Activated naive CD8-positive, alpha-beta T cell treated with anti-CD3 and anti-CD28 coated beads, Interleukin-2, amount 10 ng/mL, durations not matched to agents 7 days and 5 days (primary cell): ENCODE measurements at regions not wholly inside any gene's neighbourhood (a gene's known extent, or its start where the extent isn't known, plus 50 kb on each side); places are given as distances from the start of the nearest gene placed in this dataset.
"Not testable (repeated sequence)": the region's sequence is repeated elsewhere in the genome, so short reads cannot be mapped to it uniquely, and the experiment has no call there.

ENCODE experiments used
- ATAC-seq: fragments of 150-1000 bp; cut with Tn5 transposase; one replicate; pipeline ENCODE4 v1.10.0; 2021; ENCODE audit warnings: low read depth, moderate library complexity
- POLR2A ChIA-PET: fragments of 350-600 bp; sonication (Branson Sonifier 250); formaldehyde crosslinking; loops from one replicate; lab custom pipeline; 2021; ENCODE audit warnings: antibody characterized with exemption; lab: Charles Lee
- DNase-seq: peaks from one replicate; pipeline ENCODE4 v3.0.0; 2021
- H3K27ac Mint-ChIP-seq: one replicate; pipeline ENCODE4 v1.8.0; 2022; ENCODE audit warnings: mild to moderate bottlenecking, mixed read lengths
- H3K27me3 Mint-ChIP-seq: one replicate; pipeline ENCODE4 v1.8.0; 2022; ENCODE audit warnings: mild to moderate bottlenecking, moderate library complexity, mixed read lengths
- H3K36me3 Mint-ChIP-seq: one replicate; pipeline ENCODE4 v1.8.0; 2021; ENCODE audit warnings: mild to moderate bottlenecking, mixed read lengths
- H3K4me1 Mint-ChIP-seq: one replicate; pipeline ENCODE4 v1.8.0; 2021; ENCODE audit warnings: mixed read lengths
- H3K4me3 Mint-ChIP-seq: one replicate; pipeline ENCODE4 v1.8.0; 2022; ENCODE audit warnings: mild to moderate bottlenecking, moderate library complexity, mixed read lengths
- H3K9me3 Mint-ChIP-seq: one replicate; pipeline ENCODE4 v1.8.0; 2021; ENCODE audit warnings: mixed read lengths

DNA sequence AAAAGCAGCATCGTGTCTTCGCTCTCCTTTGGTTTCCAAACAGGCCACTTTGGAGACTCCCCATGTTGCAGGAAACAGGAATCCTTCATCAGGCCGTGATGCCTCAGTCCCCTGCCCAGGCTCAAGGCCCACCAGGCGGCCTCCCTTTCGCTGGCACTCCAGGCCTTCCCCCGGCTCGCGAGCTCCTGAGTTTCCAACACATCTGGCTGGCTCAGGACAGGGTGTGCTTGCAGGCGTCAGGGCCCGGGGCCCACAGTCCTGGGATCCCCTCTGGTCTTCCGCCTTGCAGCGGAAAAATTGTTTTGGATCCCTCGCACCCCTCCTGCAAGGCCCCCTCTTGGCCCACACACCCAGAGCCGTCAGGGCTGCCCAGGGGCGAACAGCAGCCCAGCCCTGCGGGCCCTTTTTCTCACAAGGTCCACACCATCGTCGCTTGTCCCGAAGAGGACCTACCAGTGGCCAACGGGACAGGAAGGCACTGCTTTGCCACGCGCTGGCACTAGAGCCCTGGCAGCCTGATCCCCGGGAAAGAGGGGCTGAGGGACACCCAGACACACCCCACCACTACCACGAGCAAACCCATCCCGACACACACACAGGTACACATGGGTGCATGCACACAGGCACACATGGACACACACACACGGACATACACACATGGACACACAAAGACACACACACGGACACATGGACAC lies 1930.9 kb upstream of the DEFB115 start:
- Mint-ChIP-seq H3K9me3 (peaks cover 20% of the 10 kb centered on the region), H3K4me3 (peak overlapping the region; percentile 54), H3K36me3 (peaks cover 15% of the 10 kb centered on the region), H3K4me1 (peaks cover 11% of the 10 kb centered on the region), H3K27ac (no peak overlapping the region), H3K27me3 (peaks cover 8% of the 10 kb centered on the region)
- DNase-seq (no peak), ATAC-seq (no peak)
- POLR2A ChIA-PET: no interaction called here

DNA sequence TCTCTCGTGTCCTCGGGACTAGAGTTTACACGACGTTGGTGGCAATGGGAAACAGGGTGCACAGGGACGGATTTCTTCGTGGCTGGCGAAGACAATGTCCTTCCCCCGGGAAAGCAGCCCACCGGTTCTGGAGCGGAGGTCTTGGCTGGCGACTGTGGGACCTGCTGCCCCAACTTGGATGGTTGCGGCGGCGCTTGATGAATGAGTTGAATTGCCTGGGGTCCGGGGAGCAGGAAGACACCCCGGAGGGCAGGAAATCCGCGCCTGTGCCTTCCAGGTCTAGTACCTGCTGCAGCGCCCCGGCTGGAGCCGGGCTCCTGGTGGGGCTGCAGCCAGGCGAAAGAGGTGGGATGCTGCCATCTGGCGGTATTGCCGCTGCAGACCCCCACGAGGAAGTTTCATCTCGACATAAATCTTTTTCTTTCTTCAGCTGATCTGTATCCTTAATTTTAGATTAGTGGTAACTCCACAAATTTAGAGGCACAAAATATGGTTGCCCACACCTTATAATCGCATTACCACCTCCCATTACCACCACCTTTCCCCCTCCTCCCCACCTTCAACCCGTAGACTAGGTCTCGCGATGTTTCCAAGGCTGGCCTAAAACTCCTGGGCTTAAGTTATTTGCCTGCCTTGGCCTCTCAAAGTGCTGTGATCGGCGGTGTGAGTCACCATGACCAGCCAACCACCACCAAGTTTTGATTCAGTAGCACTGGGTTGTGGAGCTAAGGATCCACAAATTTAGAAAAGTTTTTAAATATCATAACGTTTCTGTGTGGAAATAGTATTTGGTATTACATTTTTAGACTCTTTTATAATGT lies 1929.7 kb upstream of the DEFB115 start:
- Mint-ChIP-seq H3K36me3 (peaks cover 15% of the 10 kb centered on the region), H3K9me3 (peaks cover 28% of the 10 kb centered on the region), H3K4me3 (peak overlapping the region; percentile 54), H3K4me1 (peaks cover 11% of the 10 kb centered on the region)
- H3K27ac Mint-ChIP-seq, H3K27me3 Mint-ChIP-seq, ATAC-seq, POLR2A ChIA-PET: not testable (repeated sequence)
- peak; percentile 78 for DNase-seq

DNA sequence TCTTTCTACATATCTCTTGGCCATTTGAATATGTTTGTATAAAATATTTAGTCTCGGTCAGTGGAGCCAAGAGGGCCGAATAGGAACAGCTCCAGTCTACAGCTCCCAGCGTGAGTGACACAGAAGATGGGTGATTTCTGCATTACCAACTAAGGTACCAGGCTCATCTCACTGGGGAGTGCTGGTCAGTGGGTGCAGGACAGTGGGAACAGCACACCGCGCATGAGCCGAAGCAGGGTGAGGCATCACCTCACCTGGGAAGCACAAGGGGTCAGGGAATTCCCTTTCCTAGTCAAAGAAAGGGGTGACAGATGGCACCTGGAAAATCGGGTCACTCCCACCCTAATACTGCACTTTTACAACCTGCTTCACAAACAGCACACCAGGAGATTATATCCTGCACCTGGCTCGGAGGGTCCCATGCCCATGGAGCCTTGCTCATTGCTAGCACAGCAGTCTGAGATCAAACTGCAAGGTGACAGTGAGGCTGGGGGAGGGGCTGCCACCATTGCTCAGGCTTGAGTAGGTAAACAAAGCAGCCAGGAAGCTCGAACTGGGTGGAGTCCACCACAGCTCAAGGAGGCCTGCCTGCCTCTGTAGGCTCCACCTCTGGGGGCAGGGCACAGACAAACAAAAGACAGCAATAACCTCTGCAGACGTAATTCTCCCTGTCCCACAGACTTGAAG lies 1926.9 kb upstream of the DEFB115 start:
- Mint-ChIP-seq H3K9me3 (peaks cover 41% of the 10 kb centered on the region), H3K36me3 (peaks cover 13% of the 10 kb centered on the region)
- H3K4me1 Mint-ChIP-seq, H3K27me3 Mint-ChIP-seq, ATAC-seq, H3K4me3 Mint-ChIP-seq, POLR2A ChIA-PET, DNase-seq, H3K27ac Mint-ChIP-seq: not testable (repeated sequence)

DNA sequence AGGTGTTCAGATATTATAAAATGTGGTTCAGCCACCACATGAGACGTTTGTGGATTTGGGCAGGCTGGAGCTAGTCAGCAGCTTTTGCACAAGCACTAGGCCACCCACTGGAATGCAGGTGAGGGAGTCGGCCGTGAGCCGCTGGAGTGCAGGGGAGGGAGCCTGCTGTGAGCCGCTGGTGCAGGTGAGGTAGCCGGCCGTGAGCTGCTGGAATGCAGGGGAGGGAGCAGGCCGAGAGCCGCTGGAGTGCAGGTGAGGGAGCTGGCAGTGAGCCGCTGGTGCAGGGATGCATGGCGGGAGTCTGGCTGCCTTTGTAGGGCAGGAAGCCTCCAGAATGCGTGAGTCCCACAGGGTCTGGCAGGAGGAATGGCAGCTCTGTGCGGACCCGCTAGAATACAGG lies 1907.6 kb upstream of the DEFB115 start:
- Mint-ChIP-seq H3K27me3 (no peaks in the 10 kb centered on the region), H3K4me3 (no peak overlapping the region), H3K9me3 (peaks cover 12% of the 10 kb centered on the region), H3K27ac (no peak overlapping the region), H3K36me3 (no peaks in the 10 kb centered on the region), H3K4me1 (no peaks in the 10 kb centered on the region)
- no peak for ATAC-seq
- DNase-seq: no peak
- POLR2A ChIA-PET: no interaction called here

DNA sequence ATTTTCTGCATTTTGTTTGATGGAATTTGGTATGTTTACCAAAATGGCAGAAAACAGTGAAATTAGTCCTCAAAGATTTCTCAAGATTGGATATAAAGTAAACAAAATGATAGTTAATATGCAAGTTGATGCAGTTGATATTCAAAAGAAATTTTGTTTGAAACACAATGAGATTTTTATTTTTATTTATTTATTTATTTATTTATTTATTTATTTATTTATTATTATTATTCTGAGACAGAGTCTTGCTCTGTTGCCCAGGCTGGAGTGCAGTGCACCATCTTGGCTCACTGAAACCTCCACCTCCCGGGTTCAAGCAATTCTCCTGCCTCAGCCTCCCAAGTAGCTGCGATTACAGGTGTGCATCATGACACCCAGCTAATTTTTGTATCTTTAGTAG lies 1881.5 kb upstream of the DEFB115 start:
- H3K4me1 Mint-ChIP-seq, H3K36me3 Mint-ChIP-seq, POLR2A ChIA-PET, DNase-seq, H3K4me3 Mint-ChIP-seq, H3K27ac Mint-ChIP-seq, ATAC-seq, H3K27me3 Mint-ChIP-seq: not testable (repeated sequence)
- H3K9me3 Mint-ChIP-seq: peaks cover 17% of the 10 kb centered on the region

DNA sequence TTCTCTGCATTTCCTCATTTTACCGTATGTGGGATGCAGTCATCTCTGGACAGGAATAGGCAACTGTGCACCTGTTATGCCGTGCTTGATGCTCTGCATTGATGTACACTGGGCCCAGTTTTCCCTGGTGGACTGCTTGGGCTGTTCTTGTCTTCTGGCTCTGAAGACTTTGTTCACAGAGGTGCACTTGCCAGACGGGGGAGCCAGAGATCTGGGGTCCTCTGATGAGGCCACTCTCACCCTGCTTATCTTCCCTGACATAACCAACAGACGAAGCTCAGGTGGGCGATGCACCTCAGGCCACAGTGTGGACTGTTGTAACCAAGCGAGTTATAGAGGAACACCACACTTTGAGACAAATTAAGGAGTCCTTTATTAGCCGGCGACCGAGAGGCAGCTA lies 1864.6 kb upstream of the DEFB115 start:
- H3K27ac Mint-ChIP-seq, DNase-seq, POLR2A ChIA-PET, H3K4me3 Mint-ChIP-seq, H3K4me1 Mint-ChIP-seq, H3K27me3 Mint-ChIP-seq, ATAC-seq, H3K9me3 Mint-ChIP-seq, H3K36me3 Mint-ChIP-seq: not testable (repeated sequence)

DNA sequence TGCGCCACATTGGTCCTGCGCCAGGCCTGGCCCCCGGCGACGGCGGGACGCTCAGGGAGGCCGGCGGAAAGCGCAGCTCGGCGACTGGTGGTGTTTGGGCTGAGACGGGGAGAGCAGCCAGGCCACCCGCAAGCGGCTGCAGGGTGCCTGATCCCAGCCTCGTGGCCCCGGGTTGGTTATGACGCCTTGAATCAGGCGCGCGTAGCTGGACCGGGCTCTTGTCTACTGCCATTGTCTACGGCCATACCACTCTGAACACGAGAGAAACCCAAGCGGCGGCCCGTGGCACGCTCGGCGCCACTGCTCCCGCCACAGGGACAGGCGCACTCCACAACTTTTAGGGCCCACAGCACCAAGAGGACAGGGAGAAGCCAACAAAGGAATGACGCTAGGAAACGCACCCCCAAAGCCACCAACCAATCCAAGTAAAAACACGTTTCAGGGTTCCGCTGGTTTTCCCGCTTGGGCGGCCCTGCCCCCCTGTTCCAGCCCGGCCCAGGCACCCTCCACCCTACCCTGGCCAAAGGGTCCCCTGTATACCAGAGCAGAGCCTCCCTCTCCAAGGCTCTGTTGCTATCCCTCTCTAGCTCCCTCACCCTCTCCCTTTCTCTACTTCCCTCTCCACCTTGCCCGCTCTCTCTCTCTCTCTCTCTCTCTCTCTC lies 1849.3 kb upstream of the DEFB115 start:
- Mint-ChIP-seq H3K4me1 (peaks cover 3% of the 10 kb centered on the region), H3K9me3 (peaks cover 12% of the 10 kb centered on the region), H3K36me3 (peaks cover 3% of the 10 kb centered on the region), H3K4me3 (no peak overlapping the region), H3K27me3 (peaks cover 41% of the 10 kb centered on the region), H3K27ac (no peak overlapping the region)
- no peak for DNase-seq
- no peak for ATAC-seq
- POLR2A ChIA-PET: no interaction called here

DNA sequence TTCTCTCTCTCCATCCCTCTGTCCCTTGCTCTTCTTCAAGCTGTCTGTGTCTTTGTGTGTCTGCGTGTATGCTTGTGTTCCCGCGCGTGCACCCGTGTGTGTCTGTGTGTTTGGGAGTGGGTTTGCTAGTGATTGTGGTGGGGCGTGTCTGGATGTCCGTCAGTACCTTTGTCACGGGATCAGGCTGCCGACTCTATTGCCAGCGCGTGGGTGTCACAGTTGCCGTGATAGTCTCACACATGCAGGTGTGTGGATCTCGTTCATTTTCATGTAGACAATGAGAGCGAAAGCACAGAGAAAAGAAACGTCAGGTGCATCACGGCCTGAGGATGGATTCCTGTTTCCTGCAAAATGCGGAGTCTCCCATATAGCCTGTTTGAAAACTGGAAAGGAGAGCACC lies 1848.8 kb upstream of the DEFB115 start:
- H3K36me3 Mint-ChIP-seq: not testable (repeated sequence)

DNA sequence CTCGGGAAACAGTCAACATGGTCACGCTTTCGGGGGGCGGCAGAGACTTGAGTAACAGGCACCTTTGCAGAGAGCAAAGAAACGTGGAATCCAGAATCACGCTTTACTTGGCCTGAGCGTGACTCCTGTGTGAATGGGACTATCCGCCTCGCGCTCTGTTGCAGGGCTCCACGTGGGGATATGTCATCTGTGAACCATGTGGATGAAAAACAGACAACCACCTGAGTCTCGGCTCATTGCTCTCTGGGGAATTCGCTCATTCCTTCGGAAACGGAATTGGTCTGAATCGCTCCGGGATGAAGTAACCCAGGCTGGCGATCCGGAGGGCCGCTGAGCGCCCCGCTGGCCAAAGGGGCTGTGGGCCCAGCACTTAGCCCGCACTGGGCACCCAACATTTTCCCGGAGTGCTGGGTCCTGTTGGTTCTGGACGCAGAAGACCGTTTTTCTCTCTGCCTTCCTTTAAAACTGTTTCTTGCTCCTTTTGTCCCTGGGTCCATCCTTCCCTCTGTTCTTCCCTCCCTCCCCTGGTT lies 1848.2 kb upstream of the DEFB115 start:
- H3K36me3 Mint-ChIP-seq, H3K27ac Mint-ChIP-seq, H3K4me1 Mint-ChIP-seq, ATAC-seq, DNase-seq, POLR2A ChIA-PET: not testable (repeated sequence)
- Mint-ChIP-seq H3K27me3 (peaks cover 46% of the 10 kb centered on the region), H3K9me3 (peaks cover 13% of the 10 kb centered on the region), H3K4me3 (peak overlapping the region; percentile 28)

More for the DNA sequence above, 1848.8 kb upstream of the DEFB115 start:
- peak; percentile 27 for DNase-seq
- H3K4me1 Mint-ChIP-seq, POLR2A ChIA-PET, H3K27ac Mint-ChIP-seq, H3K4me3 Mint-ChIP-seq, ATAC-seq: not testable (repeated sequence)
- H3K9me3 Mint-ChIP-seq: peaks cover 13% of the 10 kb centered on the region
- peaks cover 44% of the 10 kb centered on the region for H3K27me3 Mint-ChIP-seq

DNA sequence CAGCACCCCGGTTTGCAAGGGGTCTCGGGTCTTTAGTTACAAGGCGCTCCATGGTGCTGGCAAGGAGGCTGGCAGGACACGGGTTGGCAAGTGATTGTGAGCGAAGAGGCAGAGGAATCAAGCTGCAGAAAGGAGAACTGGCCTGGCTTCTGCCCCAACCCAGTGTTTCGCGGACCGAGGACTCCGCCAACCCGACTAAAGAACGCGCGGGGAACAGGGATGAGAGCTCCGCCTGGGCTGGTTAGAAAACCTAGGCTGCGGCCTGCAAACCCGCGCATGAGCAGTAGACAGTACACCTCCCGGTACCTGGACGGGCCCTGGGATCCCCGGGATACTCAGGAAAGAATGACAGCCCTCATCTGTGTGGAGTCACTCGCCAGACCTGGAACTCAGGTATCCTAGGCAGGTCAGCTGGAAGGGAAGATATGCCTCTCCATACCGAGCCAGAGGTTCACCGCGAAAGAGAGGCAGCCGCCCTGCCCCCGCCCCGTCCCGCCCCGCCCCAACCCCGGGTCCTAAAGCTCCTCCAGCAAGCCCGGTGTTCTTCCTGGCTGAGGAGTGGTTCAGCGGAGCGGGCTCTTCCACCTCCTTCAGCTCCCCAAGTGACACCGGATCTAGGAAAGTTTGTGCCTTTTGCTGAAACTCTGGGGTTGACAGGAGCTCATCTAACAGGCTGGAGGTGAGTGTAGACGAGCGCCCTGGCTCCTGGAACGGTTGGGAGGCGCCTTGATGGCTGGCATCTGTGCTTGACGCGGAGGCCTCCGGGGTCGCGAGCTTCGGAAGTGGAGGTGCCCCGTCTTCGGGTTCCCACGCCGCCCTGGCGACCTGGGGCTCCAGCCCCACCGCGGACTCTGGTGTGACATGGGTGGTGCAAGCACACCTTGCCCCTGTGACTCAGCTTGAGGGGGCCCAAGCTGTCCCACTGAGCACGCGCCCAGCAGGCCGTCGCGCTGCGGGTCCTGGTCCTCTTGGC lies 1847.3 kb upstream of the DEFB115 start:
- POLR2A ChIA-PET: no interaction called here
- ATAC-seq: no peak
- H3K9me3 Mint-ChIP-seq: peaks cover 12% of the 10 kb centered on the region
- peaks cover 3% of the 10 kb centered on the region for H3K36me3 Mint-ChIP-seq
- H3K27me3 Mint-ChIP-seq: peaks cover 46% of the 10 kb centered on the region
- H3K27ac Mint-ChIP-seq: no peak overlapping the region
- DNase-seq: peak; percentile 24
- peaks cover 3% of the 10 kb centered on the region for H3K4me1 Mint-ChIP-seq
- peak overlapping the region; percentile 28 for H3K4me3 Mint-ChIP-seq

DNA sequence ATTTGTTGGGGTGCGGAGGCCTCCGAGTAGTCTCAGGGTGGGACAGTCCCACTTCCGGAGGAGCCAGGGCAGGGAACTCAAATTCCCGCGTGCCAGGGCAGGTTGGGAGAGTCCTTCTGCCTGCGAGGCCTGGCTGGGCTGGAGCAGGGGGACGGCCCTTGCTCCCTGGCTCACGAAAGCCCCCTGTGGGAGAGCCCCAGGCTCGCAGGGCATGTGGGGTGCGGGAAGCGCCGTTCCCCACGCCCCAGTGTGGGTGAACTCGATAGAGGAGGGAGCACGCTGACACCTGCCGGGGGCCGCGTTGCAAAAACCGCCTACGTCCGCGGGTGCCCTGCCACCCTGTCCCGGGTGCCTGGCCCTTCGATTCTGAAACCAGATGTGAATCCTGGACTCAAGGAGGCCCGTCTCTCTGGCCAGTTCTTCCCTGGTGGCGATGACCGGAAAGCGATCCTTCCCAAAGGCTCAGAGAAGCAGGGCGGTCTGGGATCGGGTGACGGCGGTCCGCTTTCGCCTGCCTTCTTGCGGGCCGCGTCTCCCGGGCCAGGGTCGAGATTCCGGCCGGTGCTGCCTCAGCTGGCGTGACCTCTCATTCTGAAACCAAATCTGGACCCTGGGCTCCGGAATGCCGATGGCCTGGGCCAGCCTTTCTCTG lies 1846.5 kb upstream of the DEFB115 start:
- peaks cover 3% of the 10 kb centered on the region for H3K4me1 Mint-ChIP-seq
- DNase-seq: peak; percentile 30
- peaks cover 46% of the 10 kb centered on the region for H3K27me3 Mint-ChIP-seq
- POLR2A ChIA-PET: no interaction called here
- H3K27ac Mint-ChIP-seq: no peak overlapping the region
- peaks cover 3% of the 10 kb centered on the region for H3K36me3 Mint-ChIP-seq
- ATAC-seq: no peak
- H3K4me3 Mint-ChIP-seq: peak overlapping the region; percentile 64
- H3K9me3 Mint-ChIP-seq: peaks cover 12% of the 10 kb centered on the region

DNA sequence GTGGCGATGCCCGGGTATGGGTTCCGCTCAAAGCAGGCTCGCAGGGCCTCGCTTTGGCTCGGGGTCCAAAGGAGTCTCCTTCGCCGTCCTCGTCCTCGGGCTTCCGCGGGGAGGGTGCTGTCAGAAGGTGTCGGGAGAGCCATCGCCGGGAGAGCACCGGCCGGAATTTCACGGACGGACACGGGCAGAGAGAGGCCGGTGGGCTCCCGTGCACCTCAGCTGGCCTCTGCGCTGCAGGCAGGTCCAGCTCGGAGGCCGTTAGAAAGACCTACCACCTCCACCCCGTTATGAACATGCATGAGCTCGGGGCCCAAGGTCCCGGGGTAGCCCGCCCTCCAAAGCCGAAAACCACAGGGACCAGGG lies 1846.0 kb upstream of the DEFB115 start:
- H3K27ac Mint-ChIP-seq, POLR2A ChIA-PET, H3K36me3 Mint-ChIP-seq, ATAC-seq, H3K4me1 Mint-ChIP-seq: not testable (repeated sequence)
- H3K27me3 Mint-ChIP-seq: peaks cover 42% of the 10 kb centered on the region
- peak overlapping the region; percentile 64 for H3K4me3 Mint-ChIP-seq
- peaks cover 14% of the 10 kb centered on the region for H3K9me3 Mint-ChIP-seq
- DNase-seq: peak; percentile 26
